IMR-90 (cell line): ENCODE measurements at regions not wholly inside any gene's neighbourhood (a gene's known extent, or its start where the extent isn't known, plus 50 kb on each side); places are given as distances from the start of the nearest gene placed in this dataset.

Source experiments
- ATAC-seq: fragments of 200-7000 bp; cut with Tn5 transposase; 2 replicates; pipeline ENCODE4 v1.9.1; 2020; ENCODE audit warnings: low read depth, mild to moderate bottlenecking, moderate library complexity
- BruUV-seq: library from RNA; stranded (reverse); fragments of 400-500 nt; replicated peaks from 2 replicates; lab custom pipeline; 2021; lab: Mats Ljungman, UMichigan
- CTCF ChIA-PET: fragments of 300-600 bp; formaldehyde crosslinking; extraction: SDS; loops from one replicate; lab custom pipeline; 2021; ENCODE audit warnings: antibody characterized with exemption; lab: Yijun Ruan, JAX
- POLR2A ChIA-PET: fragments of 300-600 bp; sonication (Branson Sonifier 250); formaldehyde crosslinking; loops from one replicate; lab custom pipeline; 2022; ENCODE audit warnings: antibody characterized with exemption; ENCODE audit not compliant: unreplicated experiment; lab: Charles Lee
- DNase-seq: peaks from one replicate; pipeline ENCODE4 v3.0.0; 2013
- H2AFZ ChIP-seq: replicated peaks from 2 replicates; pipeline ENCODE3; 2013; ENCODE audit warnings: low read length, mild to moderate bottlenecking; ENCODE audit not compliant: poor library complexity
- H2AK5ac ChIP-seq: 2 replicates; pipeline ENCODE4 v1.6.1; 2013; ENCODE audit warnings: low read depth, low read length, inconsistent platforms
- H2AK9ac ChIP-seq: replicated peaks from 2 replicates; pipeline ENCODE3; 2013; ENCODE audit warnings: mild to moderate bottlenecking, low read depth, low read length, moderate library complexity; ENCODE audit not compliant: poor library complexity
- H2BK120ac ChIP-seq: 2 replicates; pipeline ENCODE4 v1.6.1; 2013; ENCODE audit warnings: low read depth, low read length, inconsistent platforms
- H2BK15ac ChIP-seq: 3 replicates; pipeline ENCODE4 v1.6.1; 2013; ENCODE audit warnings: low read depth, low read length, inconsistent platforms
- H2BK20ac ChIP-seq: 2 replicates; pipeline ENCODE4 v1.6.1; 2013; ENCODE audit warnings: low read depth, mild to moderate bottlenecking, inconsistent platforms, low read length, moderate library complexity
- H2BK5ac ChIP-seq: 2 replicates; pipeline ENCODE4 v1.6.1; 2013; ENCODE audit warnings: mild to moderate bottlenecking, low read depth, low read length, inconsistent platforms; ENCODE audit not compliant: poor library complexity, severe bottlenecking
- H3K14ac ChIP-seq: replicated peaks from 2 replicates; pipeline ENCODE4 v1.6.1; 2013; ENCODE audit warnings: low read depth, low read length, inconsistent platforms
- H3K18ac ChIP-seq: 2 replicates; pipeline ENCODE4 v1.6.1; 2013; ENCODE audit warnings: low read depth, low read length, control low read depth
- H3K23ac ChIP-seq: 2 replicates; pipeline ENCODE4 v1.6.1; 2013; ENCODE audit warnings: low read depth, low read length, inconsistent platforms
- H3K27ac ChIP-seq: 2 replicates; pipeline ENCODE4 v1.5.1; 2013; ENCODE audit warnings: mild to moderate bottlenecking, control low read depth, low read length; ENCODE audit not compliant: insufficient read depth
- H3K27me3 ChIP-seq: 2 replicates; pipeline ENCODE4 v1.6.1; 2013; ENCODE audit warnings: low read length; ENCODE audit not compliant: control insufficient read depth, insufficient read depth
- H3K36me3 ChIP-seq: 2 replicates; pipeline ENCODE4 v1.6.1; 2013; ENCODE audit warnings: low read length, mixed read lengths; ENCODE audit not compliant: control insufficient read depth, insufficient read depth
- H3K4ac ChIP-seq: 2 replicates; pipeline ENCODE4 v1.6.1; 2013; ENCODE audit warnings: low read depth, low read length, inconsistent platforms
- H3K4me1 ChIP-seq: 2 replicates; pipeline ENCODE4 v1.6.1; 2013; ENCODE audit warnings: low read length, mixed read lengths; ENCODE audit not compliant: control insufficient read depth, insufficient read depth
- H3K4me2 ChIP-seq: 2 replicates; pipeline ENCODE4 v1.6.1; 2013; ENCODE audit warnings: low read depth, mild to moderate bottlenecking, control low read depth, low read length, moderate library complexity
- H3K4me3 ChIP-seq: 2 replicates; pipeline ENCODE4 v1.5.1; 2013; ENCODE audit warnings: low read depth, mild to moderate bottlenecking, control low read depth, low read length, moderate library complexity; ENCODE audit not compliant: insufficient read depth
- H3K56ac ChIP-seq: 2 replicates; pipeline ENCODE4 v1.6.1; 2013; ENCODE audit warnings: low read length, inconsistent platforms; ENCODE audit not compliant: insufficient read depth; ENCODE audit errors: extremely low read depth
- H3K79me1 ChIP-seq, 2 experiments: 2 replicates each; pipeline ENCODE4 v1.6.1; 2013; ENCODE audit warnings: low read length in 2 of 2, inconsistent platforms in 1 of 2, low read depth in 1 of 2
- H3K9ac ChIP-seq: 2 replicates; pipeline ENCODE4 v1.6.1; 2013; ENCODE audit warnings: low read depth, low read length, control low read depth
- H3K9me1 ChIP-seq: 2 replicates; pipeline ENCODE4 v1.6.1; 2013; ENCODE audit warnings: low read length, inconsistent platforms; ENCODE audit not compliant: insufficient read depth
- H3K9me3 ChIP-seq: 2 replicates; pipeline ENCODE4 v1.6.1; 2013; ENCODE audit warnings: low read length; ENCODE audit not compliant: control insufficient read depth, insufficient read depth
- H4K20me1 ChIP-seq: 2 replicates; pipeline ENCODE4 v1.6.1; 2013; ENCODE audit warnings: low read length, inconsistent platforms; ENCODE audit not compliant: insufficient read depth
- H4K5ac ChIP-seq: 2 replicates; pipeline ENCODE4 v1.6.1; 2013; ENCODE audit warnings: mild to moderate bottlenecking, low read depth, low read length, control low read depth
- H4K8ac ChIP-seq, 2 experiments: 2 replicates each; pipeline ENCODE4 v1.6.1; 2013; ENCODE audit warnings: low read depth in 2 of 2, low read length in 2 of 2, control low read depth in 1 of 2, inconsistent platforms in 1 of 2
- H4K91ac ChIP-seq: 2 replicates; pipeline ENCODE4 v1.6.1; 2013; ENCODE audit warnings: low read depth, low read length, inconsistent platforms; ENCODE audit not compliant: insufficient read depth
- BHLHE40 ChIP-seq: fragments of 150-350 bp; IDR thresholded peaks from 2 replicates; pipeline ENCODE4 v1.6.1; 2016; ENCODE audit warnings: mild to moderate bottlenecking, low read depth, low read length
- CEBPB ChIP-seq: IDR thresholded peaks from 2 replicates; pipeline ENCODE4 v1.6.1; 2012; ENCODE audit warnings: low read depth, low read length, improper control_type of control experiment
- CHD1 ChIP-seq: IDR thresholded peaks from 2 replicates; pipeline ENCODE4 v1.6.1; 2012; ENCODE audit warnings: low read depth, low read length, improper control_type of control experiment
- FOS ChIP-seq: fragments of 150-350 bp; IDR thresholded peaks from 2 replicates; pipeline ENCODE4 v1.6.1; 2016; ENCODE audit warnings: low read depth, low read length
- MAFK ChIP-seq: IDR thresholded peaks from 2 replicates; pipeline ENCODE4 v1.6.1; 2012; ENCODE audit warnings: low read depth, low read length, improper control_type of control experiment
- MAZ ChIP-seq: IDR thresholded peaks from 2 replicates; pipeline ENCODE4 v1.6.1; 2012; ENCODE audit warnings: low read depth, mild to moderate bottlenecking, low read length, improper control_type of control experiment, moderate library complexity, borderline replicate concordance
- MXI1 ChIP-seq: IDR thresholded peaks from 2 replicates; pipeline ENCODE4 v1.6.1; 2012; ENCODE audit warnings: low read depth, mild to moderate bottlenecking, low read length, moderate library complexity, borderline replicate concordance
- NFE2L2 ChIP-seq: fragments of 150-350 bp; IDR thresholded peaks from 2 replicates; pipeline ENCODE4 v1.6.1; 2016; ENCODE audit warnings: low read depth, mild to moderate bottlenecking, low read length
- POLR2A ChIP-seq: IDR thresholded peaks from 2 replicates; pipeline ENCODE4 v1.6.1; 2012; ENCODE audit warnings: mild to moderate bottlenecking, low read depth, low read length
- RAD21 ChIP-seq: IDR thresholded peaks from 2 replicates; pipeline ENCODE4 v1.6.1; 2012; ENCODE audit warnings: low read length, improper control_type of control experiment
- RCOR1 ChIP-seq: IDR thresholded peaks from 2 replicates; pipeline ENCODE4 v1.6.1; 2012; ENCODE audit warnings: mild to moderate bottlenecking, low read length, improper control_type of control experiment; ENCODE audit not compliant: insufficient replicate concordance
- RFX5 ChIP-seq: IDR thresholded peaks from 2 replicates; pipeline ENCODE4 v1.8.0; 2012; ENCODE audit warnings: low read depth, mild to moderate bottlenecking, low read length, moderate library complexity
- SMC3 ChIP-seq: fragments of 150-350 bp; IDR thresholded peaks from 2 replicates; pipeline ENCODE4 v1.6.1; 2016; ENCODE audit warnings: low read depth, mild to moderate bottlenecking, antibody characterized with exemption, low read length, moderate library complexity
- dilution Hi-C: fragments of 300-500 bp; cut with HindIII; formaldehyde crosslinking; loops from one replicate; pipeline ENCODE4 v1.14.3; 2018; ENCODE audit warnings: low sequenced_read_pairs; ENCODE audit not compliant: unreplicated experiment
- in situ Hi-C: fragments of 300-500 bp; cut with MboI; formaldehyde crosslinking; loops from 3 replicates; pipeline ENCODE4 v1.14.3; 2019; ENCODE audit warnings: low sequenced_read_pairs, inconsistent platforms, mixed read lengths
- intact Hi-C: fragments of 100-400 bp; cut with micrococcal nuclease; formaldehyde crosslinking; loops from 2 replicates; pipeline ENCODE4 v1.10.0; 2022
- TF ChIP-seq, protein P1 (sequence below): fragments of 150-350 bp; IDR thresholded peaks from 2 replicates; pipeline ENCODE4 v1.6.1; 2017; ENCODE audit warnings: mild to moderate bottlenecking, antibody characterized with exemption, low read length, low read depth
- TF ChIP-seq, protein P2 (sequence below): conservative IDR thresholded peaks from 2 replicates; pipeline ENCODE4 v1.5.1; 2012; ENCODE audit warnings: mild to moderate bottlenecking, low read depth, low read length, improper control_type of control experiment
- TF ChIP-seq, protein P3 (sequence below): fragments of 150-350 bp; IDR thresholded peaks from 2 replicates; pipeline ENCODE4 v1.6.1; 2016; ENCODE audit warnings: low read depth, mild to moderate bottlenecking, low read length, moderate library complexity, borderline replicate concordance

DNA sequence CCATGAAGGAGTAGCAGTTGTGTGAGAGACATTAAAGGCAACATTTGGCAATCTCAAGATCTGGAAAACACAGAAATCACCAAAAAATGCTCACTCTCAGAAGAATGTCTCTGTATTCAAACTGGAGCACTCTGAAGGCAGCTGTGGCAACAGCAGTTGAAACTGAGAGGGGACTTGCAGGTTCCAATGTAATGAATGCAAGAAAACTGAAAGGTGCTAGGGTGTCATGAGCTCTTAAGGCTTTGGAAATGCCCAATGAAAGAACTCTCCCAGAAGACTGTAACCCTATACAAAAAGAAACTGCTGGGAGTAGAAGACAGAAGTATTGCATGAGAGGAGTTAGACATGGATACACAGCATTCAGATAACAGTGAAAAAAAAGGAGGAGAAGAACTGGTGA is 118.2 kb upstream of the HTR2C start:
- H2BK15ac ChIP-seq = no peak overlapping the region
- H3K27me3 ChIP-seq = no peaks in the 10 kb centered on the region
- TF ChIP-seq, protein P1, sequence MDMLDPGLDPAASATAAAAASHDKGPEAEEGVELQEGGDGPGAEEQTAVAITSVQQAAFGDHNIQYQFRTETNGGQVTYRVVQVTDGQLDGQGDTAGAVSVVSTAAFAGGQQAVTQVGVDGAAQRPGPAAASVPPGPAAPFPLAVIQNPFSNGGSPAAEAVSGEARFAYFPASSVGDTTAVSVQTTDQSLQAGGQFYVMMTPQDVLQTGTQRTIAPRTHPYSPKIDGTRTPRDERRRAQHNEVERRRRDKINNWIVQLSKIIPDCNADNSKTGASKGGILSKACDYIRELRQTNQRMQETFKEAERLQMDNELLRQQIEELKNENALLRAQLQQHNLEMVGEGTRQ = no peak
- TF ChIP-seq BHLHE40 (no peak), POLR2A (no peak), SMC3 (no peak), CHD1 (no peak), RFX5 (no peak), MAFK (no peak), NFE2L2 (no peak), MXI1 (no peak), FOS (no peak), RCOR1 (no peak), RAD21 (no peak), CEBPB (no peak), MAZ (no peak)
- TF ChIP-seq, protein P2, sequence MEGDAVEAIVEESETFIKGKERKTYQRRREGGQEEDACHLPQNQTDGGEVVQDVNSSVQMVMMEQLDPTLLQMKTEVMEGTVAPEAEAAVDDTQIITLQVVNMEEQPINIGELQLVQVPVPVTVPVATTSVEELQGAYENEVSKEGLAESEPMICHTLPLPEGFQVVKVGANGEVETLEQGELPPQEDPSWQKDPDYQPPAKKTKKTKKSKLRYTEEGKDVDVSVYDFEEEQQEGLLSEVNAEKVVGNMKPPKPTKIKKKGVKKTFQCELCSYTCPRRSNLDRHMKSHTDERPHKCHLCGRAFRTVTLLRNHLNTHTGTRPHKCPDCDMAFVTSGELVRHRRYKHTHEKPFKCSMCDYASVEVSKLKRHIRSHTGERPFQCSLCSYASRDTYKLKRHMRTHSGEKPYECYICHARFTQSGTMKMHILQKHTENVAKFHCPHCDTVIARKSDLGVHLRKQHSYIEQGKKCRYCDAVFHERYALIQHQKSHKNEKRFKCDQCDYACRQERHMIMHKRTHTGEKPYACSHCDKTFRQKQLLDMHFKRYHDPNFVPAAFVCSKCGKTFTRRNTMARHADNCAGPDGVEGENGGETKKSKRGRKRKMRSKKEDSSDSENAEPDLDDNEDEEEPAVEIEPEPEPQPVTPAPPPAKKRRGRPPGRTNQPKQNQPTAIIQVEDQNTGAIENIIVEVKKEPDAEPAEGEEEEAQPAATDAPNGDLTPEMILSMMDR = no peak
- TF ChIP-seq, protein P3, sequence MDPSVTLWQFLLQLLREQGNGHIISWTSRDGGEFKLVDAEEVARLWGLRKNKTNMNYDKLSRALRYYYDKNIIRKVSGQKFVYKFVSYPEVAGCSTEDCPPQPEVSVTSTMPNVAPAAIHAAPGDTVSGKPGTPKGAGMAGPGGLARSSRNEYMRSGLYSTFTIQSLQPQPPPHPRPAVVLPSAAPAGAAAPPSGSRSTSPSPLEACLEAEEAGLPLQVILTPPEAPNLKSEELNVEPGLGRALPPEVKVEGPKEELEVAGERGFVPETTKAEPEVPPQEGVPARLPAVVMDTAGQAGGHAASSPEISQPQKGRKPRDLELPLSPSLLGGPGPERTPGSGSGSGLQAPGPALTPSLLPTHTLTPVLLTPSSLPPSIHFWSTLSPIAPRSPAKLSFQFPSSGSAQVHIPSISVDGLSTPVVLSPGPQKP = no peak
- POLR2A ChIA-PET = no interaction called here
- H3K36me3 ChIP-seq = no peaks in the 10 kb centered on the region
- no peak overlapping the region for H3K18ac ChIP-seq
- H3K4me3 ChIP-seq = no peak overlapping the region
- DNase-seq (no peak), ATAC-seq (no peak)
- no peaks in the 10 kb centered on the region for H3K9me3 ChIP-seq
- H3K23ac ChIP-seq = no peak overlapping the region
- no peak overlapping the region for H3K14ac ChIP-seq
- H4K8ac ChIP-seq = no peak overlapping the region
- no peak overlapping the region for H2BK120ac ChIP-seq
- no peaks in the 10 kb centered on the region for H4K20me1 ChIP-seq
- H4K91ac ChIP-seq = no peak overlapping the region
- H3K27ac ChIP-seq = no peak overlapping the region
- CTCF ChIA-PET = interaction anchor here (0.6 kb wide), 1 partner anchor 188 kb away, joined by 4 read pairs; no protein-coding TSS in a partner anchor
- no peak overlapping the region for H2AK5ac ChIP-seq
- H3K9me1 ChIP-seq = no peaks in the 10 kb centered on the region
- H3K4me2 ChIP-seq = no peak overlapping the region
- dilution Hi-C loops = no loop called here
- H2AFZ ChIP-seq = no peak overlapping the region
- H3K9ac ChIP-seq = no peak overlapping the region
- no peak overlapping the region for H4K5ac ChIP-seq
- H2AK9ac ChIP-seq = no peak overlapping the region
- H3K4me1 ChIP-seq = no peaks in the 10 kb centered on the region
- no peak overlapping the region for H2BK20ac ChIP-seq
- intact Hi-C loops = no loop called here
- no TSS peak for BruUV-seq
- H3K56ac ChIP-seq = no peak overlapping the region
- no peak overlapping the region for H2BK5ac ChIP-seq
- no peak overlapping the region for H3K4ac ChIP-seq
- H3K79me1 ChIP-seq = no peaks in the 10 kb centered on the region
- in situ Hi-C loops = no loop called here
